ENCODE measurements at regions not wholly inside any gene's neighbourhood (a gene's known extent, or its start where the extent isn't known, plus 50 kb on each side); places are given as distances from the start of the nearest gene placed in this dataset.

DNA sequence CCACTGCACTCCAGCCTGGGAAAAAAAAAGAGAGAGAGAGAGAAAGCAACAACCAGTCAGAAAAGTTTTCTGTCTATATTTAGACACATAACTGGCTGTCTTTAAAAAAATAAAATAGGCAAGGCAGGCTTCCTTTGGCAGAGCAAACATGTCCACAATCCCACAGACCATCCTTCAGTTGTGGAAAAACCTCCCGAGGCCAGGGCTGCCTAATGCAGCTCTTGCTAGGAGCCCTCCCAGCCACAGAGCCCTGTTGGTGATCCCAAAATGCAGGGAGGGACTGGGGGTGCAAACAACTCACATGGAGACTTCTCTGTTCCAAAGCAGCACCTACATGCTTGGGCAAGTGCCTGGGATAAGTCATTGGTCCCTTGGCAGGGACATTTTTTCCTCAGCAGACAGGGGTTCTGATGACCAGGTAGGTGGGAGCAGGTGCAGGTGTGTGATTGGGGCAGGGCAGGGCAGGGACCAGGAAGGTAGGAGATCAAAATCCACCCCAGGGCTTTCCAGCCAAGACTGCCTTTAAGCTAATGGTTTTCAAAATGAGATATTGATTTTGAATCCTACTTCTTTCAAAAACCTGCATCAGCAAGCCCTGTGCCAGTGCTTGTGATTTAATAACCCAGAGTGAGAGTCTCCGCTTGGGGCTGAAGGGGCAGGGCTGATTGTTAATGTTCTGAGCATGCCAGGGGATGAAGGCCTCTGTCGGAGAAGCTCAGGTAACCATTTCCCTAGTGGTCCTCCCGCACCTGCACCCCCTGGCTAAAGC, 178.5 kb downstream of the USP12 start:
- H3K27me3 Mint-ChIP-seq (ENCODE audit: unreplicated experiment): peaks cover 44% of the 10 kb centered on the region
- H3K4me1 Mint-ChIP-seq (ENCODE audit: low read depth, unreplicated experiment): no peaks in the 10 kb centered on the region
- no peaks in the 10 kb centered on the region for H3K9me3 Mint-ChIP-seq (ENCODE audit: low read depth, unreplicated experiment)
- no peak overlapping the region for H3K27ac Mint-ChIP-seq (ENCODE audit: unreplicated experiment)
- no peak overlapping the region for H3K4me3 Mint-ChIP-seq (ENCODE audit: low read depth, unreplicated experiment)
- CTCF ChIA-PET: interaction anchor here (0.6 kb wide), 1 partner anchor 1483 kb away, joined by 4 read pairs; no protein-coding TSS in a partner anchor
- no peak for DNase-seq
- BruUV-seq (replicated peaks): no TSS peak
- intact Hi-C loops (cut with micrococcal nuclease; ENCODE audit: unreplicated experiment): no loop called here
- no peaks in the 10 kb centered on the region for H3K36me3 Mint-ChIP-seq (ENCODE audit: insufficient read depth, unreplicated experiment)
- TF ChIP-seq, protein P1, sequence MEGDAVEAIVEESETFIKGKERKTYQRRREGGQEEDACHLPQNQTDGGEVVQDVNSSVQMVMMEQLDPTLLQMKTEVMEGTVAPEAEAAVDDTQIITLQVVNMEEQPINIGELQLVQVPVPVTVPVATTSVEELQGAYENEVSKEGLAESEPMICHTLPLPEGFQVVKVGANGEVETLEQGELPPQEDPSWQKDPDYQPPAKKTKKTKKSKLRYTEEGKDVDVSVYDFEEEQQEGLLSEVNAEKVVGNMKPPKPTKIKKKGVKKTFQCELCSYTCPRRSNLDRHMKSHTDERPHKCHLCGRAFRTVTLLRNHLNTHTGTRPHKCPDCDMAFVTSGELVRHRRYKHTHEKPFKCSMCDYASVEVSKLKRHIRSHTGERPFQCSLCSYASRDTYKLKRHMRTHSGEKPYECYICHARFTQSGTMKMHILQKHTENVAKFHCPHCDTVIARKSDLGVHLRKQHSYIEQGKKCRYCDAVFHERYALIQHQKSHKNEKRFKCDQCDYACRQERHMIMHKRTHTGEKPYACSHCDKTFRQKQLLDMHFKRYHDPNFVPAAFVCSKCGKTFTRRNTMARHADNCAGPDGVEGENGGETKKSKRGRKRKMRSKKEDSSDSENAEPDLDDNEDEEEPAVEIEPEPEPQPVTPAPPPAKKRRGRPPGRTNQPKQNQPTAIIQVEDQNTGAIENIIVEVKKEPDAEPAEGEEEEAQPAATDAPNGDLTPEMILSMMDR (IDR thresholded peaks at IDR 0.05; ENCODE audit: unreplicated experiment): no peak

DNA sequence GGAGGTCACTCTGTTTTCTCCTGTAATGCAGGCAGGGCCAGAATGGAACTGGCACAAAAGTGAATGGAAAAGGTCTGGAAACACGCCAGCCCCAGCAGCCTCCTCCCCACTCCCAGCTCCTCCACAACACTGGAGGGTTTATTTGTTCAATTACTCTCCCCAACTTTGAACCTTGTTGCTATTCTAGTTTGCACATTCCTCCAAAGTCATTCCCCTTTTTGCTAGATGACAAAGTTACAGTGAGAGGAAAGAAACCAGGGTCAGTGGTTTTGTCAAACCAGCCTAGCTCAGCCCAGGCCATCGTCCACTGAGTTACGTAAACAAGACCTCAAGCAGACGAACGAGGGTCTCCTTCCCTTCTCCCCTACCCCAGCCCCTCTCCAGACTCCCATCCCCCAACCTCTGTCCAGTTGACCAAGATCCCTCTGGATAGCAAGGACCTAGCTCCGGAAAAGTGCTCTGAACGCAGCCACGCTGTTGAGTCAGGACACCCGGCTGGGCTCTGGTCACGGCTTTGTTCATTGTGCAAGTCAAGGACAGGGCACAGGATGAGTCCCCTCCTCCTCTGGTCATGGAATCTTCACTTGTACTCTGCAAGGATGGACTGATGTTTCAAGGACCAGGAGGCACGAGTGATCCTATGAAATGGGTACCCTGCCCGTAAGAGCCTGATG, 180.0 kb downstream of the USP12 start:
- Mint-ChIP-seq H3K36me3 (ENCODE audit: insufficient read depth, unreplicated experiment) (no peaks in the 10 kb centered on the region), H3K27ac (ENCODE audit: unreplicated experiment) (no peak overlapping the region), H3K4me3 (ENCODE audit: low read depth, unreplicated experiment) (no peak overlapping the region), H3K9me3 (ENCODE audit: low read depth, unreplicated experiment) (no peaks in the 10 kb centered on the region), H3K4me1 (ENCODE audit: low read depth, unreplicated experiment) (no peaks in the 10 kb centered on the region), H3K27me3 (ENCODE audit: unreplicated experiment) (peaks cover 59% of the 10 kb centered on the region)
- CTCF ChIA-PET: no interaction called here
- BruUV-seq (replicated peaks): no TSS peak
- TF ChIP-seq, protein P1 (IDR thresholded peaks at IDR 0.05; ENCODE audit: unreplicated experiment): no peak
- DNase-seq: no peak
- intact Hi-C loops (cut with micrococcal nuclease; ENCODE audit: unreplicated experiment): no loop called here

DNA sequence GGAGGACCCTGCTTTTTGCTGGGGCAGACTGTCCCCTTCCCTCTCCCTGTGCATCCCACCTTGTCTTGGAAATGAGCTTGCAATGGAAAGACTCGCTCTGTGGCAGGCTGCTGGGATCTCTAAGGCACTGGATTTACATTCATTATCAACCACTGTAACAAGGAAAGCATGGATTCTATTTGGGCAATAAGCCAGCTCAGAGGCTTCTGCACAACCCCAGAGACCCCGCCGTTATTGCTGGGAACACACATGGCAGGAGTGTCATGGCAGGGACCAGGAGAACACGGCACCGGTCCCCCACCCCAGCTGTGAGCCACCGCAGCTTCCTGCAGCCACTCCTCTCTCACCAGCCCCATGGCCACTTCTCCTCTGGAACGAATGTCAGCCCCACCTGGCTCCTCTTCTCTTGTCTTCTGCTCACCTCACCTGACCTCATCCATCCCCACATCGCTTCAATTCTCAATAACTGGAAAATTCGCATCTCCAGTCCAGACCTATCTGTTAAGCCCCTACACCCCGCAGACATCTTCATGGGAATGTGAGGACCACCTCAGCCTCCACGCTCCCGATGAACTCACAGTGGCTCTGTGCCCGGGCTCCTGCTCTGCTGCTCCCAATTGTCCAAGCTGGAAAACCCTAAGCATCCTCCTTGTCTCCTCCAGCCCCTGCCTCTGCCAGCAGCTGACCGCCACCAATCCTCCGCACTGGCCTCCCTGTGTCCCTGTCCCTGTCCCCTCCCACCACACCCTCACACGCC, 181.5 kb downstream of the USP12 start:
- no peaks in the 10 kb centered on the region for H3K4me1 Mint-ChIP-seq (ENCODE audit: low read depth, unreplicated experiment)
- intact Hi-C loops (cut with micrococcal nuclease; ENCODE audit: unreplicated experiment): loop anchor here (5.0 kb wide), 1 partner anchor 212 kb away; no protein-coding TSS in a partner anchor
- H3K9me3 Mint-ChIP-seq (ENCODE audit: low read depth, unreplicated experiment): no peaks in the 10 kb centered on the region
- H3K27ac Mint-ChIP-seq (ENCODE audit: unreplicated experiment): no peak overlapping the region
- CTCF ChIA-PET: no interaction called here
- TF ChIP-seq, protein P1 (IDR thresholded peaks at IDR 0.05; ENCODE audit: unreplicated experiment): no peak
- H3K4me3 Mint-ChIP-seq (ENCODE audit: low read depth, unreplicated experiment): no peak overlapping the region
- no peaks in the 10 kb centered on the region for H3K36me3 Mint-ChIP-seq (ENCODE audit: insufficient read depth, unreplicated experiment)
- DNase-seq: no peak
- BruUV-seq (replicated peaks): no TSS peak
- peaks cover 52% of the 10 kb centered on the region for H3K27me3 Mint-ChIP-seq (ENCODE audit: unreplicated experiment)

DNA sequence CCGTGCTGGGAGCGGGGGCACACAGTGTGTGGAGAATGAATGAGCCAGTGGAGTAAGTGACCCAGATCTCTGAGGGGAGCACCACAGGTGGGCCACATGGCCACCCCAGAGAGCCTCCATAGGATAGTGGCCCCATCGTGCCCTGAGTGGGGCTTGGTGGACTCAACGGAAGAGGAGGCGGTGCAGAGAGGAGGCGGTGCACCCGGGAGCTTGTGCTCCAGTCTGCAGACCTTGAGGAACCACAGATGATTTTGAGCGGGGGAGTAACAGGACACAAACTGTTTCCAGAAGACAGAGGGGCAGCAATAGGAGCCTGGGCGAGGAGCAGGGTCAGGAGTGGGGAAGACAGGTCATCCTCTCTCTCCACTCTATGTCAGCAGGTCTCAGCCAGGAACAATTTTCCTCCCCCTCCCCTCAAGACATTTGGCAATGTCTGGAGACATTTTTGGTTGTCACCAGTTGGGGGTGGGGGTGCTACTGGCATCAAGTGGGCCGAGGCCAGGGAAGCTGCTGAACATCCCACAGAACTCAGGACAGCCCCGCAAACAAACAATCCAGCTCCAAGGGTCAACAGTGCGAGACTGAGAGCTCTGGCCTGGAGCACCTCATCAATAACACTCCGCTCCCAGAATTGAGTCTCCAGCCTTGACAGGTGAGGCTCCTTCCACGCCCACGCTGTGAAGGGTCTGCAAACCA, 182.2 kb downstream of the USP12 start:
- CTCF ChIA-PET: no interaction called here
- no peaks in the 10 kb centered on the region for H3K9me3 Mint-ChIP-seq (ENCODE audit: low read depth, unreplicated experiment)
- H3K4me3 Mint-ChIP-seq (ENCODE audit: low read depth, unreplicated experiment): no peak overlapping the region
- intact Hi-C loops (cut with micrococcal nuclease; ENCODE audit: unreplicated experiment): loop anchor here (5.0 kb wide), 1 partner anchor 213 kb away; no protein-coding TSS in a partner anchor
- no peaks in the 10 kb centered on the region for H3K4me1 Mint-ChIP-seq (ENCODE audit: low read depth, unreplicated experiment)
- H3K27ac Mint-ChIP-seq (ENCODE audit: unreplicated experiment): no peak overlapping the region
- peaks cover 47% of the 10 kb centered on the region for H3K27me3 Mint-ChIP-seq (ENCODE audit: unreplicated experiment)
- TF ChIP-seq, protein P1 (IDR thresholded peaks at IDR 0.05; ENCODE audit: unreplicated experiment): no peak
- BruUV-seq (replicated peaks): no TSS peak
- H3K36me3 Mint-ChIP-seq (ENCODE audit: insufficient read depth, unreplicated experiment): no peaks in the 10 kb centered on the region
- no peak for DNase-seq

Measured in Calu3 (cell line).